Transverse colon (tissue), 3 donors: ENCODE measurements at regions not wholly inside any gene's neighbourhood (a gene's known extent, or its start where the extent isn't known, plus 50 kb on each side); places are given as distances from the start of the nearest gene placed in this dataset.

Experiments used
- POLR2A ChIP-seq: fragments of 450-650 bp; IDR thresholded peaks from one replicate; pipeline ENCODE4 v1.6.1; 2016; ENCODE audit warnings: antibody characterized with exemption, mild to moderate bottlenecking, moderate library complexity
- TF ChIP-seq, protein P1 (sequence below), 5 experiments: fragments of 200-600 bp in 3 of 5; fragments of 450-650 bp in 2 of 5; sonication (generic) in 3 of 5; IDR thresholded peaks; 1 replicate in 2 of 5; 2 replicates in 3 of 5; pipeline ENCODE4 v1.5.1; 2016 to 2017; ENCODE audit warnings: antibody characterized with exemption in 5 of 5, inconsistent platforms in 3 of 5, mild to moderate bottlenecking in 2 of 5, moderate library complexity in 1 of 5

DNA sequence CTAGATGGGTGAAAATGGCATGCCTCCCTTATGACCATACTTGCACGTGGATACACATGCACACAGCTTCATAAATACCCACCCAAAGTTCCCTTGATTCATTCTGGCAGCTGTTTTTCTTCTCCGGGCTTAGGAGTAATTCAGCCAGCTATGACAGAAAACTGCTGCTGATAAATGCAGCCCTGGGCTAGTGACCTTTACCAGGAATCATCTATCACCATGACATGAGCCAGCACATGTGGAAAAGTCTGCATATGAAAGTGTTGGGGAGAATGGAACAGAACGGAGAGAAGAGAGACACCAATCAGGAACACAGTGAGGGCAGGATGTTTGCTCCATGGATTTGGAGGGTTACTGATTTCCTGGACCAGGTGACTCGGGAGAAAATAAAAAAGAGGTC lies 706.3 kb downstream of the PDCD6IP start:
- TF ChIP-seq POLR2A, result no peak
- TF ChIP-seq, protein P1, sequence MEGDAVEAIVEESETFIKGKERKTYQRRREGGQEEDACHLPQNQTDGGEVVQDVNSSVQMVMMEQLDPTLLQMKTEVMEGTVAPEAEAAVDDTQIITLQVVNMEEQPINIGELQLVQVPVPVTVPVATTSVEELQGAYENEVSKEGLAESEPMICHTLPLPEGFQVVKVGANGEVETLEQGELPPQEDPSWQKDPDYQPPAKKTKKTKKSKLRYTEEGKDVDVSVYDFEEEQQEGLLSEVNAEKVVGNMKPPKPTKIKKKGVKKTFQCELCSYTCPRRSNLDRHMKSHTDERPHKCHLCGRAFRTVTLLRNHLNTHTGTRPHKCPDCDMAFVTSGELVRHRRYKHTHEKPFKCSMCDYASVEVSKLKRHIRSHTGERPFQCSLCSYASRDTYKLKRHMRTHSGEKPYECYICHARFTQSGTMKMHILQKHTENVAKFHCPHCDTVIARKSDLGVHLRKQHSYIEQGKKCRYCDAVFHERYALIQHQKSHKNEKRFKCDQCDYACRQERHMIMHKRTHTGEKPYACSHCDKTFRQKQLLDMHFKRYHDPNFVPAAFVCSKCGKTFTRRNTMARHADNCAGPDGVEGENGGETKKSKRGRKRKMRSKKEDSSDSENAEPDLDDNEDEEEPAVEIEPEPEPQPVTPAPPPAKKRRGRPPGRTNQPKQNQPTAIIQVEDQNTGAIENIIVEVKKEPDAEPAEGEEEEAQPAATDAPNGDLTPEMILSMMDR (IDR thresholded peaks at IDR 0.05), result no peak
